Ovary (tissue), 7 donors: ENCODE measurements at regions not wholly inside any gene's neighbourhood (a gene's known extent, or its start where the extent isn't known, plus 50 kb on each side); places are given as distances from the start of the nearest gene placed in this dataset.

Source experiments
- DNase-seq, 5 donors: peaks; one replicate each; pipeline ENCODE4 v3.0.0-alpha.2; 2019 to 2020
- H3K27ac ChIP-seq, 2 donors: fragments of 200-600 bp; one replicate each; pipeline versions ENCODE4 v1.5.1 to v1.8.0; 2019 to 2022
- H3K27me3 ChIP-seq: fragments of 200-600 bp; one replicate; pipeline ENCODE4 v1.8.0; 2022
- H3K36me3 ChIP-seq: fragments of 200-600 bp; sonication (generic); one replicate; pipeline ENCODE4 v1.5.1; 2019
- H3K4me1 ChIP-seq: one replicate; pipeline ENCODE4 v1.8.1; 2013; ENCODE audit warnings: mild to moderate bottlenecking, moderate library complexity; ENCODE audit not compliant: insufficient read depth
- H3K4me3 ChIP-seq: fragments of 200-600 bp; sonication (generic); one replicate; pipeline ENCODE4 v1.5.1; 2017
- H3K9me3 ChIP-seq, 2 donors: fragments of 200-600 bp in 1 of 2; sonication (generic) in 1 of 2; one replicate each; pipeline versions ENCODE4 v1.5.1 to v1.8.1; 2013 to 2019; ENCODE audit warnings: mild to moderate bottlenecking in 1 of 2, moderate library complexity in 1 of 2
- CTCF ChIP-seq, 3 donors: fragments of 450-650 bp in 2 of 3; fragments of 200-600 bp in 1 of 3; IDR thresholded peaks; one replicate each; pipeline versions ENCODE4 v1.5.1 to v1.8.0; 2016 to 2022; ENCODE audit warnings: antibody characterized with exemption in 3 of 3, mild to moderate bottlenecking in 1 of 3
- EP300 ChIP-seq: sonication (generic); formaldehyde crosslinking; IDR thresholded peaks from one replicate; pipeline ENCODE4 v1.6.1; 2017; ENCODE audit warnings: antibody characterized with exemption
- POLR2A ChIP-seq: fragments of 450-650 bp; IDR thresholded peaks from one replicate; pipeline ENCODE4 v1.6.1; 2017; ENCODE audit warnings: antibody characterized with exemption, mild to moderate bottlenecking, moderate library complexity
- WGBS, 3 donors: extraction: QIAGEN DNeasy Blood & Tissue Kit in 1 of 3; methylation state at CpG; one replicate each; pipeline versions ENCODE4 v1.1.5 to v1.1.7; 2013 to 2017; 5-methylcytosine and 5-hydroxymethylcytosine counted together
- intact Hi-C, 4 donors: fragments of 100-400 bp; cut with DNase I; formaldehyde crosslinking; loops; one replicate each; pipeline versions ENCODE4 v1.11.0 to v1.15.1; 2022 to 2023
- donor health status: DM: no; HTN: no; CAD: no; lungs with moderate emphysema.
- donor health status: DM: no; HTN: no; CAD: no.
- donor health status: Bipolar disorder and iron deficiency.
- donor health status: DM: no; HTN: no; CAD: no.
- donor health status: DM: yes; HTN: yes; CAD: no.

- DNase-seq, result no peak
- no peaks in the 10 kb centered on the region for H3K9me3 ChIP-seq
- WGBS, 3 donors, result 85 to 95% (median 92%) methylated on average over 5 of the region's 5 CpGs
- no peaks in the 10 kb centered on the region for H3K4me1 ChIP-seq
- TF ChIP-seq POLR2A (no peak), CTCF (IDR thresholded peaks at IDR 0.05) (no peak), EP300 (no peak)
- no peak overlapping the region for H3K27ac ChIP-seq
- no peaks in the 10 kb centered on the region for H3K36me3 ChIP-seq
- intact Hi-C loops, result no loop called here
- no peak overlapping the region for H3K4me3 ChIP-seq
- no peaks in the 10 kb centered on the region for H3K27me3 ChIP-seq
Measured at GRCh38 chr4:135210341-135210740, 1008.8 kb upstream of the PABPC4L start.

GRCh38 chr4:135207531-135207930 is 1005.9 kb upstream of the PABPC4L start:
- Histone ChIP-seq H3K9me3 (no peaks in the 10 kb centered on the region), H3K27ac (no peak overlapping the region), H3K27me3 (no peaks in the 10 kb centered on the region), H3K4me3 (no peak overlapping the region), H3K36me3 (no peaks in the 10 kb centered on the region), H3K4me1 (no peaks in the 10 kb centered on the region)
- intact Hi-C loops, result no loop called here
- DNase-seq, result no peak
- TF ChIP-seq EP300, result no peak
- TF ChIP-seq POLR2A, result no peak
- no peak for TF ChIP-seq CTCF (IDR thresholded peaks at IDR 0.05)

- intact Hi-C loops, result no loop called here
- WGBS, 3 donors, result 69 to 77% (median 69%) methylated on average over 3 of the region's 3 CpGs
- H3K36me3 ChIP-seq, result no peaks in the 10 kb centered on the region
- H3K27me3 ChIP-seq, result no peaks in the 10 kb centered on the region
- no peaks in the 10 kb centered on the region for H3K4me1 ChIP-seq
- DNase-seq, result no peak
- no peaks in the 10 kb centered on the region for H3K9me3 ChIP-seq
- no peak overlapping the region for H3K27ac ChIP-seq
- H3K4me3 ChIP-seq, result no peak overlapping the region
- TF ChIP-seq CTCF (IDR thresholded peaks at IDR 0.05), result no peak
- TF ChIP-seq POLR2A, result no peak
- no peak for TF ChIP-seq EP300
Measured at GRCh38 chr4:135204311-135204710, 1002.7 kb upstream of the PABPC4L start.

DNA sequence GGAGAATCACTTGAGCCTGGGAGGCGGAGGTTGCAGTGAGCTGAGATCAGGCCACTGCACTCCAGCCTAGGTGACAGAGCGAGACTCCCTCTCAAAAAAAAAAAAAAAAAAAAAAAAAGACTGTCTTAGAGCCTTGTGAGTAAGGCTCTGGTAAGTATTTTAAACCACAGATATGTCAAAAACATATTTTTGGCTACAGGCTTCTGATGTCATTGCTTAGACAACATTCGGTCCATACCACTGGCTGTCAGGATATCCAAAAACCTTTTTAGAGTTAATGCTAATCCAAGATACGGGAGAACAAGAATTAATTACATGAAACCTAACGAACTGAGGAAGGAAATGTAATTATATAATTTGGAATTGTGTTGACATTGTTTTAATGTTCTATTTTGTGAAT is 999.5 kb upstream of the PABPC4L start:
- intact Hi-C loops, result no loop called here
- DNase-seq, result no peak
- WGBS, 3 donors, result 88 to 92% (median 89%) methylated on average over 5 of the region's 5 CpGs
- no peaks in the 10 kb centered on the region for H3K4me1 ChIP-seq
- no peak overlapping the region for H3K27ac ChIP-seq
- H3K27me3 ChIP-seq, result no peaks in the 10 kb centered on the region
- no peak overlapping the region for H3K4me3 ChIP-seq
- H3K36me3 ChIP-seq, result no peaks in the 10 kb centered on the region
- H3K9me3 ChIP-seq, result no peaks in the 10 kb centered on the region
- no peak for TF ChIP-seq EP300
- no peak for TF ChIP-seq CTCF (IDR thresholded peaks at IDR 0.05)
- TF ChIP-seq POLR2A, result no peak

GRCh38 chr4:135197641-135198040 is 996.1 kb upstream of the PABPC4L start:
- H3K36me3 ChIP-seq, result no peaks in the 10 kb centered on the region
- H3K4me3 ChIP-seq, result no peak overlapping the region
- no peaks in the 10 kb centered on the region for H3K9me3 ChIP-seq
- 49 to 74% (median 71%) methylated on average over 1 of the region's 1 CpG for WGBS, 3 donors
- H3K27me3 ChIP-seq, result no peaks in the 10 kb centered on the region
- TF ChIP-seq CTCF (IDR thresholded peaks at IDR 0.05) (no peak), EP300 (no peak), POLR2A (no peak)
- no peaks in the 10 kb centered on the region for H3K4me1 ChIP-seq
- intact Hi-C loops, result no loop called here
- H3K27ac ChIP-seq, result no peak overlapping the region
- DNase-seq, result no peak
